IPS DF 19.7 (cell line): ENCODE measurements at regions not wholly inside any gene's neighbourhood (a gene's known extent, or its start where the extent isn't known, plus 50 kb on each side); places are given as distances from the start of the nearest gene placed in this dataset.
"Not testable (repeated sequence)": the region's sequence is repeated elsewhere in the genome, so short reads cannot be mapped to it uniquely, and the experiment has no call there.

ENCODE experiments used
- DNase-seq: peaks from one replicate; pipeline ENCODE4 v3.0.0-alpha.2; 2013; ENCODE audit warnings: low read depth, low spot score

DNA sequence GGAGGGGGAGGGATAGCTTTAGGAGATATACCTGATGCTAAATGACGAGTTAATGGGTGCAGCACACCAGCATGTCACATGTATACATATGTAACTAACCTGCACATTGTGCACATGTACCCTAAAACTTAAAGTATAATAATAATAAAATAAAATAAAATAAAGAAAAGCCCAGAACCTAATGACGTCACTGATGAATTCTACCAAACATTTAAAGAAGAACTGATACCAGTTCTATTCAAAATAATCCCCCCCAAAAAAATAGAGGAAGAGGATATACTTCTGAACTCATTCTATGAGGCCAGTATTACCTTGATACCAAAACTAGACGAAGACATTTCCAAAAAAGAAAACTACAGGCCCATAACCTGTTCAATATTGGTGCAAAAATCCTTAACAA, 68.6 kb upstream of the AR start:
- DNase-seq, result not testable (repeated sequence)

DNA sequence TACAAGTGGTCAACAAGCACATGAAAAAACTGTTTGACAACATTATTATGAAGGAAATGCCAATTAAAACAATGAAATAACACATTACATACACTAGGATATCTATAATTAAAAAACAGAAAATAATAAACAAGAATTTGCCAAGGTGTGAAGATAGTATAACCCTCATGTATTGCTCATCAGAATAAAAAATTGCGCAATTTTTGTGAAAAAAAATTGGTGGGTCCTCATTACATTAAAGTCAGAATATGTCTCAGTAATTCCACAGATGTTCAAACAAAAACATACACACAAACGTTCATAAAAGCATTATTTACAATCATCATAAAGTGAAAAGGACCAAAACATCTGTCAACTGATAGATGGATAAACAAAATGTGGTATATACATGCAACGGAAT, 63.0 kb upstream of the AR start:
- DNase-seq, result no peak
